ENCODE measurements at regions not wholly inside any gene's neighbourhood (a gene's known extent, or its start where the extent isn't known, plus 50 kb on each side); places are given as distances from the start of the nearest gene placed in this dataset.

DNA sequence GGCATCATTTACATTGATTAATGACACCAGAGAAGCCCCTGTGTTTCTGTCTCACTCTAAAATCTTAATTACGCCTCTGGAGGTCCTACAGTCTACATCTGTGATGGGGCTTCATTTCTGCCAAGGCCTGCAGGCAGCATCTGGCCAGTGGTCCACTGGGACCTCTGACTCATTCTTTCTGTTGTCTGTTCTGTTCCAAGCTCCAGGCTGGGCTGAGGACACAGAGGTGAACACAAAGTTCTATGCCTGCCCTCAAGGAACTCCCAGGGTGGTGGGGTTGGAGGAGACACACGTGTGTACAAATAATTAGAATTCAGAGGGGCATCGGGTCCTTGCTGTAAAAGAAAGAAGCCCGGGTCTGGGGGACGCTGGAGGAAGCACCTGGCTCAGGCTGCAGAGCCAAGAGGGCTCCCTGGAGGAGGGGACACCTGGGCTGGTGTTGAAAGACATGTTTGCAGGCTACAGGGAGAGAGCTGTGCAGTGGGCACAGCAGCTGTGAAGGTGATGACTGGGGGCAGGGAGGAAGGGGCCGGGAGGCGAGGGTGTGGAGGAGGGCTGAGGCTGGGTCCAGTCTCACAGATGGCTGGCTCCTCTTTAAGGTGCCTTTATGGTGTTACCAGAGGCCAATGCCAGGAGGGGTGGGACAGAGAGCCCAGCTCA is 103.3 kb upstream of the PRR23E start:
- Histone ChIP-seq H3K36me3 (ENCODE audit: control insufficient read depth, insufficient read depth, low read length) (no peaks in the 10 kb centered on the region), H3K4me3 (ENCODE audit: low read length) (no peak overlapping the region), H3K27ac (ENCODE audit: low read depth, low read length) (no peak overlapping the region), H3K4me1 (ENCODE audit: control insufficient read depth, insufficient read depth, low read length) (no peaks in the 10 kb centered on the region), H3K9ac (ENCODE audit: low read length) (no peak overlapping the region), H3K27me3 (ENCODE audit: control insufficient read depth, insufficient read depth, low read length) (no peaks in the 10 kb centered on the region)

GRCh38 chr3:127090218-127091160 is 102.4 kb upstream of the PRR23E start:
- no peaks in the 10 kb centered on the region for H3K36me3 ChIP-seq (ENCODE audit: control insufficient read depth, insufficient read depth, low read length)
- no peaks in the 10 kb centered on the region for H3K27me3 ChIP-seq (ENCODE audit: control insufficient read depth, insufficient read depth, low read length)
- no peaks in the 10 kb centered on the region for H3K4me1 ChIP-seq (ENCODE audit: control insufficient read depth, insufficient read depth, low read length)
- H3K9ac ChIP-seq (ENCODE audit: low read length): no peak overlapping the region
- H3K27ac ChIP-seq (ENCODE audit: low read depth, low read length): no peak overlapping the region
- H3K4me3 ChIP-seq (ENCODE audit: low read length): no peak overlapping the region

DNA sequence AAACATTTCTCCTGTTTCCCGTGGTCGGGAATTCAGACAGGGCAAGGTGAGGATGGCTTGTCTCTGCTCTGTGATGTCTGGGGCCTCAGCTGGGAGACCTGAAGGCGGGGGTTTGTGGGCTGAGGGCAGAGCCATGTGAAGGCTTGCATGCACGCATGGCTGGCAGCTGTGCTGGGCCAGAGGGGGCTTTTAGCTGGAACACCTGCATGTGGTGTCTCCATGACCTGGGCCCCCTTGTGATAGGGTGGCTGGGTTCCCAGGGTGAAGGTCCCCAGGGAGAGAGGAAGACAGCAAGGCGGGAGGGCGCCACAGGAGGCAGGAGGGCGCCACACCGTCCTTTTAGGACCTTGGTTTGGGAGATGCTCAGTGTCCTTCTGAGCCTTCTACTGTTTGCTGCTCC is 101.6 kb upstream of the PRR23E start:
- H3K4me1 ChIP-seq (ENCODE audit: control insufficient read depth, insufficient read depth, low read length): no peaks in the 10 kb centered on the region
- no peak overlapping the region for H3K27ac ChIP-seq (ENCODE audit: low read depth, low read length)
- no peak overlapping the region for H3K4me3 ChIP-seq (ENCODE audit: low read length)
- H3K27me3 ChIP-seq (ENCODE audit: control insufficient read depth, insufficient read depth, low read length): no peaks in the 10 kb centered on the region
- no peaks in the 10 kb centered on the region for H3K36me3 ChIP-seq (ENCODE audit: control insufficient read depth, insufficient read depth, low read length)
- no peak overlapping the region for H3K9ac ChIP-seq (ENCODE audit: low read length)

DNA sequence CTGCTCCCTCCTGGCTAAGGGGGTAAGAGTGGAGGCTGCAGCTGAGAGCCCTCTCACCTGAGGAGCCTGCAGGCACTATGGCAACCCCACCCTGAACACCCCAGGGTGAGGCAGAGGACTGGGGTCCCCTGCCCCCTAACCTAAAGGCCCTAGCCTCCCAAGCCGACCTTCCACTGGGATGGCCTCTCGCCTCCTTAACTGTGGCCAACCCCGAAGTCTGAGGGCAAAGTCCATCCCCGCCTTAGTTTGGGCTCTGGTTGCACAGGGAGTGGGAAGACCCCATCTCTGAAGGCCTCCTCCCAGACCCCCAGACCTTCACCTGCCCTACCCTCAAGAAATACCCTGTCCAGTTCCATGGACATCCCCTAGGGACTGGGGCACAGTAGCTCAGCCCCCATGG is 100.6 kb upstream of the PRR23E start:
- Histone ChIP-seq H3K27me3 (ENCODE audit: control insufficient read depth, insufficient read depth, low read length) (no peaks in the 10 kb centered on the region), H3K4me1 (ENCODE audit: control insufficient read depth, insufficient read depth, low read length) (no peaks in the 10 kb centered on the region), H3K27ac (ENCODE audit: low read depth, low read length) (no peak overlapping the region), H3K36me3 (ENCODE audit: control insufficient read depth, insufficient read depth, low read length) (no peaks in the 10 kb centered on the region), H3K9ac (ENCODE audit: low read length) (no peak overlapping the region), H3K4me3 (ENCODE audit: low read length) (no peak overlapping the region)

- H3K27me3 ChIP-seq (ENCODE audit: control insufficient read depth, insufficient read depth, low read length): no peaks in the 10 kb centered on the region
- H3K27ac ChIP-seq (ENCODE audit: low read depth, low read length): no peak overlapping the region
- no peak overlapping the region for H3K4me3 ChIP-seq (ENCODE audit: low read length)
- H3K36me3 ChIP-seq (ENCODE audit: control insufficient read depth, insufficient read depth, low read length): no peaks in the 10 kb centered on the region
- no peak overlapping the region for H3K9ac ChIP-seq (ENCODE audit: low read length)
- H3K4me1 ChIP-seq (ENCODE audit: control insufficient read depth, insufficient read depth, low read length): no peaks in the 10 kb centered on the region
Measured at GRCh38 chr3:127092776-127093175, 100.2 kb upstream of the PRR23E start.

DNA sequence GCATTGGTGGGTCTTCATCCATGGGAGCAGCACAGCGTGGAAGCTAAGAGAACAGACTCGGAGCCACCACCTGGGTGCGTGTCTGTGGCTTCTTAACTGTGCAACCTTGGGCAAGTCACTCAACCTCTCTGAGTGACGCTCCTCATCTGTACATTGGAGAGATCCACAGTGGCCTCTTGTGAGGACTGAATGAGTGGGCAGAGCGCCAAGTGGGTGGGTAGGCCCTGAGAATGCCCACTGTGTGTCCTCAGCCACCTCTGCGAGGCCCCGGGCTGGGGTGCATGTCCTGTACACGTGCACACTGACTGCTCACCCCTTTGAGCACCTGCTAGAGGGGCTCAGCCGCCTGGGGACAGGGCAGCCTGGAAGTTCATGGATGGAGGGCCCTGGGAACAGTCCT is 99.6 kb upstream of the PRR23E start:
- Histone ChIP-seq H3K27me3 (ENCODE audit: control insufficient read depth, insufficient read depth, low read length) (no peaks in the 10 kb centered on the region), H3K9ac (ENCODE audit: low read length) (no peak overlapping the region), H3K4me3 (ENCODE audit: low read length) (no peak overlapping the region), H3K4me1 (ENCODE audit: control insufficient read depth, insufficient read depth, low read length) (no peaks in the 10 kb centered on the region), H3K27ac (ENCODE audit: low read depth, low read length) (no peak overlapping the region), H3K36me3 (ENCODE audit: control insufficient read depth, insufficient read depth, low read length) (no peaks in the 10 kb centered on the region)

DNA sequence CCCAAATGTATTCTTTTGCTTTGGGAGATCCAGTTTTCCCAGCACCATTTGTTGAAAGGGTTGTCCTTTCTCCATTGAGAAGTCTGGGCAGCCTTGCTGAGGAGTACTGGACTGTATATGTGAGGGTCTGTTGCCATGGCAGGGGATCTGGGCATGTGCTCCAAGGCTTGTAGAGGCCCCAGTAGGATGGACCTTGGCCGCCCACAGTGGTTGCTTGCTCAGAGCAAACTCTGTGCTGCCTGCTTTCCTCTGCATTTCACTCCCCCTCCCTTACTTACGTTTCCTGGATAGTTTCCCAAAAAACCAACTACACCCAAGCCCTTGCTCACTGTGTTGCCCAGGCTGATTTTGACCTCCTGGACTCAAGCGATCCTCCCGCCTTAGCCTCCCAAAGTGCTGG is 97.2 kb upstream of the PRR23E start:
- no peaks in the 10 kb centered on the region for H3K4me1 ChIP-seq (ENCODE audit: control insufficient read depth, insufficient read depth, low read length)
- H3K27ac ChIP-seq (ENCODE audit: low read depth, low read length): no peak overlapping the region
- no peaks in the 10 kb centered on the region for H3K36me3 ChIP-seq (ENCODE audit: control insufficient read depth, insufficient read depth, low read length)
- H3K27me3 ChIP-seq (ENCODE audit: control insufficient read depth, insufficient read depth, low read length): no peaks in the 10 kb centered on the region
- H3K9ac ChIP-seq (ENCODE audit: low read length): no peak overlapping the region
- no peak overlapping the region for H3K4me3 ChIP-seq (ENCODE audit: low read length)

DNA sequence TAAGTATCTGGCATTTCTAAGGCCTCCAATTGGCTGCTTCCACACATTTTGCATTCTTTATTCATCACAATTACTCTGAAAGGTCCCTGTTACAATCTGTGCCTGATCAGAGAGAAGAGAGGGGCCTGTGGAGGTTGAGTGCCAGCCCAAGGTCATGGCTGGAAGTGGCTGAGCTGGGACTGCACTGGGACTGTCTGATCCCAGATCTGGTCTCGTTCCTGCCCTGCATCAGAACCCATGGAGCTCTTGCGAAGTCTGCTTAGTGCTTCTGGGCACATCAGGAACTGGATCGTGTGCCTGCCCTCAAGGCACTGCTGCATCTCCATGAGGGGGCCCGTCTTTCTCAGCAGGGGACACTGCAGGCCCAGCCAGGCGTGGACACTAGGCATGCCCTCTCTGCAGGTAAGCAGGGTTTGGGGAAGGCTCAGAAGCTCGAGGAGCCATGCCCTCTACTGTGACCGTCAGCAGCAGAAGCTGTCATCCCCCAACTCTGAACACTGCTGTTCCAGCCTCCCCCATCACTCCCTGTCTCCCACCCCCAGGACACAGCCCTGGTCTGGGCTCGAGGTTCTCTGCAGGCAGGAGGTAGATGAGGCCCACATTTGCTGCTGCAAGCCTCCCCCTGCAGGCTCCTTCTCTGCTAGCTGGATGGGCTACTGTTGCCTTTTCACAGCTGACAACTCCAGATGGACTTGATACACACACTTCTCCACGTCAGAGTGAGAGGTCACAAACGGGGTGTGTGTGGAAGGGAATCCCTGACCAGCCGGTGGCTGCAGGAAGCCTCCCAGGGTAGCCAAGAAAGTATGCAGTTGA is 96.5 kb upstream of the PRR23E start:
- H3K9ac ChIP-seq (ENCODE audit: low read length): no peak overlapping the region
- H3K36me3 ChIP-seq (ENCODE audit: control insufficient read depth, insufficient read depth, low read length): no peaks in the 10 kb centered on the region
- H3K4me1 ChIP-seq (ENCODE audit: control insufficient read depth, insufficient read depth, low read length): no peaks in the 10 kb centered on the region
- H3K27ac ChIP-seq (ENCODE audit: low read depth, low read length): no peak overlapping the region
- H3K27me3 ChIP-seq (ENCODE audit: control insufficient read depth, insufficient read depth, low read length): no peaks in the 10 kb centered on the region
- no peak overlapping the region for H3K4me3 ChIP-seq (ENCODE audit: low read length)

DNA sequence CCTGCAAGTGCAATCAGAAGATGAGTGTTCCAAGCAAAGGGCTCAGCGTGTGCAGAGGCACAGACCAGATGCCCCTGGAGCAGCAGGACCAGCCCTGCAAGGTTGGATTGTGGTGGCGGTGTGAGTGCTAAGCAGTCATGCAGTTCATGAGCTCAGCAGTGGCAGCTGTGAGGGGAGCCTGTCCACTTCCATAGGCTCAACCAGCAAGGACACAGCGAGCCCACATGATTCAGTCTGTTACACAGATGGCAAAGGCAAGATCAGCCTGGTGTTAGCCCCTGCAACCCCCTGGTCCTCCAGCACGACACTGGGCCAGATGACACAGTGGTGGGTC is 95.9 kb upstream of the PRR23E start:
- no peaks in the 10 kb centered on the region for H3K36me3 ChIP-seq (ENCODE audit: control insufficient read depth, insufficient read depth, low read length)
- no peak overlapping the region for H3K4me3 ChIP-seq (ENCODE audit: low read length)
- no peaks in the 10 kb centered on the region for H3K27me3 ChIP-seq (ENCODE audit: control insufficient read depth, insufficient read depth, low read length)
- H3K4me1 ChIP-seq (ENCODE audit: control insufficient read depth, insufficient read depth, low read length): no peaks in the 10 kb centered on the region
- H3K27ac ChIP-seq (ENCODE audit: low read depth, low read length): no peak overlapping the region
- H3K9ac ChIP-seq (ENCODE audit: low read length): no peak overlapping the region

DNA sequence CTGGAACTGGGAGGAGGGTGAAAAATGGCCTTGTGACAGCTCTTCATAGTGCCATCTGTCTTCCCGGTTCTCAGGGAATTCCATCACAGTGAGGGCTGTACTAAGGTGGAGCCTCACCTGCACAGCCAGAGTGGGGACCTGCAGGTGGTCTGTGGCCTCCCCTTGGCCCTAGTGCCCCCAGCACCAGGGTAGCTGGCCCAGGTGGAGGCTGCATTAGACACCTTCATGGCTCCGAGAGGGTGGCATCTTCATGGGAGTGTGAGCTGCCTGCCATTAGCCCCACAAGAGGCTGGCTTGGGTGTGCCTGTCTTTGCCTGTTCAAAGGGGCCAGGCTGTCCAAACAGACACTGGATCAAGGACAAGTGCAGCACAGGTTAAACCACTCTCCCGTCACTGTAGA is 95.5 kb upstream of the PRR23E start:
- Histone ChIP-seq H3K4me3 (ENCODE audit: low read length) (no peak overlapping the region), H3K36me3 (ENCODE audit: control insufficient read depth, insufficient read depth, low read length) (no peaks in the 10 kb centered on the region), H3K27ac (ENCODE audit: low read depth, low read length) (no peak overlapping the region), H3K9ac (ENCODE audit: low read length) (no peak overlapping the region), H3K27me3 (ENCODE audit: control insufficient read depth, insufficient read depth, low read length) (no peaks in the 10 kb centered on the region), H3K4me1 (ENCODE audit: control insufficient read depth, insufficient read depth, low read length) (no peaks in the 10 kb centered on the region)

DNA sequence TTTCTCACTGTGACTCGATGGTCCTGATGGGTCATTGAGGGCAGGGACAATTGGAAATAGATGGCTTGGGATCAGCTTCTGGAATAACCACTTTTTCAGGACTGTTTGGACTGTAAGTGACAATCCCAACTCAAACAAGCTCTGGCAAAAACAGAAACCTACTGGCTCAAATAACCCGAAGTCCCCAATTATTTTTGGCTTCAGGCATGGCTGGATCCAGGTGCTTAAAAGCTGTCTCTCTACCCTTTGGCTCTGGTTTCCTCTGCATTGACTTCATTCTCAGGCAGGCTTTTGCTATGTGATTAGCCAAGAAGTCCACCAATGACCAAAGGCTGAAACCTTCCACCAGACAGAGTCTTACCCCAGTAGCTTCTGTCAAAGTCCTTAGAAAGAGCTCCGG is 92.9 kb upstream of the PRR23E start:
- Histone ChIP-seq H3K4me1 (ENCODE audit: control insufficient read depth, insufficient read depth, low read length) (no peaks in the 10 kb centered on the region), H3K27ac (ENCODE audit: low read depth, low read length) (no peak overlapping the region), H3K4me3 (ENCODE audit: low read length) (no peak overlapping the region), H3K27me3 (ENCODE audit: control insufficient read depth, insufficient read depth, low read length) (no peaks in the 10 kb centered on the region), H3K36me3 (ENCODE audit: control insufficient read depth, insufficient read depth, low read length) (no peaks in the 10 kb centered on the region), H3K9ac (ENCODE audit: low read length) (no peak overlapping the region)

Data from rectal smooth muscle tissue (tissue), 1 donor.